OCI-LY3 (cell line): ENCODE measurements at regions not wholly inside any gene's neighbourhood (a gene's known extent, or its start where the extent isn't known, plus 50 kb on each side); places are given as distances from the start of the nearest gene placed in this dataset.
"Not testable (repeated sequence)": the region's sequence is repeated elsewhere in the genome, so short reads cannot be mapped to it uniquely, and the experiment has no call there.

Experiments used
- H2AFZ ChIP-seq: fragments of 200-600, 300-600 bp; shearing (Covaris generic); 2 replicates; pipeline ENCODE4 v1.6.0; 2014; ENCODE audit warnings: antibody characterized with exemption, low read depth, low read length
- H3K27ac ChIP-seq: fragments of 200-600, 300-600 bp; sonication (generic); 2 replicates; pipeline ENCODE4 v1.5.1; 2014; ENCODE audit warnings: mild to moderate bottlenecking, low read length, moderate library complexity, mixed read lengths
- H3K27me3 ChIP-seq: fragments of 200-600, 300-600 bp; sonication (generic); 2 replicates; pipeline ENCODE4 v1.6.1; 2014; ENCODE audit warnings: low read depth, low read length, mixed read lengths
- H3K36me3 ChIP-seq: fragments of 200-600, 300-600 bp; sonication (generic); replicated peaks from 2 replicates; pipeline ENCODE3; 2014; ENCODE audit warnings: low read depth, low read length, mixed read lengths
- H3K4me1 ChIP-seq: fragments of 300-600, 200-600 bp; sonication (generic); 2 replicates; pipeline ENCODE4 v1.6.1; 2014; ENCODE audit warnings: low read length, mixed read lengths
- H3K4me2 ChIP-seq: fragments of 200-600, 300-600 bp; sonication (generic); 2 replicates; pipeline ENCODE4 v1.6.1; 2014; ENCODE audit warnings: low read length, mixed read lengths
- H3K4me3 ChIP-seq: fragments of 300-600, 200-600 bp; sonication (generic); 2 replicates; pipeline ENCODE4 v1.5.1; 2014; ENCODE audit warnings: antibody characterized with exemption, mild to moderate bottlenecking, low read length, moderate library complexity
- H3K79me2 ChIP-seq: fragments of 300-600, 200-600 bp; shearing (Covaris generic); 2 replicates; pipeline ENCODE4 v1.6.1; 2014; ENCODE audit warnings: mild to moderate bottlenecking, low read length, mixed read lengths
- H3K9ac ChIP-seq: fragments of 300-600, 200-600 bp; shearing (Covaris generic); 2 replicates; pipeline ENCODE4 v1.6.0; 2014; ENCODE audit warnings: mild to moderate bottlenecking, low read length, moderate library complexity
- H3K9me3 ChIP-seq: fragments of 200-600, 300-600 bp; shearing (Covaris generic); 2 replicates; pipeline ENCODE4 v1.6.1; 2014; ENCODE audit warnings: low read length, mixed read lengths; ENCODE audit not compliant: insufficient read depth
- H4K20me1 ChIP-seq: fragments of 200-600, 300-600 bp; sonication (generic); 2 replicates; pipeline ENCODE4 v1.6.1; 2016; ENCODE audit warnings: low read length, mixed read lengths; ENCODE audit not compliant: insufficient read depth
- EZH2phosphoT487 ChIP-seq: fragments of 200-600 bp; shearing (Covaris generic); IDR thresholded peaks from 2 replicates; pipeline ENCODE4 v1.6.1; 2018; ENCODE audit warnings: antibody characterized with exemption, mixed run types, low read depth
- TF ChIP-seq, protein P1 (sequence below): fragments of 200-600, 300-600 bp; sonication (generic); IDR thresholded peaks from 2 replicates; pipeline ENCODE4 v1.5.1; 2014; ENCODE audit warnings: antibody characterized with exemption, low read length, low read depth

DNA sequence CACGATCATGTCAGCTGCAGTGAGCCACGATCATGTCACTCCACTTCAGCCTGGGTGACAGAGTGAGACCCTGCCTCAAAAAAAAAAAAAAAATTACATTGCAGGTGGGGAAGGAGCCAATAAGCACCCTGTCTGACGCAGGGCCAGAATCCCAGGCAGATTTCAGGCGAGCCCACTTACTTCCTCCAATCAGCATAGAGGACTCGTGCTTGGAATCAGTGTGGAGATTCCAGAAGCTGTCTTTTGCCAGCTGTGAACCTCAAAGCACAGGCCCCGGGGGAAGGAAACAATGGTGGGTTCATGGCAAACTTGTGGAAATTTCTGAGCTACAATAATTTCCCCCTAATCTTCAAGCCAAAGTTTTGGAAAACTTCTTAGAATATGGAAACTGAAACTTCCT lies 178.2 kb upstream of the ZNF644 start:
- H3K79me2 ChIP-seq = no peaks in the 10 kb centered on the region
- no peaks in the 10 kb centered on the region for H3K36me3 ChIP-seq
- H3K27me3 ChIP-seq = peaks cover 3% of the 10 kb centered on the region; the same call in 1 of the 2 replicates
- no peak overlapping the region for H2AFZ ChIP-seq
- H3K9ac ChIP-seq = no peak overlapping the region
- H4K20me1 ChIP-seq = no peaks in the 10 kb centered on the region
- no peak overlapping the region for H3K4me2 ChIP-seq
- H3K27ac ChIP-seq = no peak overlapping the region
- TF ChIP-seq, protein P1, sequence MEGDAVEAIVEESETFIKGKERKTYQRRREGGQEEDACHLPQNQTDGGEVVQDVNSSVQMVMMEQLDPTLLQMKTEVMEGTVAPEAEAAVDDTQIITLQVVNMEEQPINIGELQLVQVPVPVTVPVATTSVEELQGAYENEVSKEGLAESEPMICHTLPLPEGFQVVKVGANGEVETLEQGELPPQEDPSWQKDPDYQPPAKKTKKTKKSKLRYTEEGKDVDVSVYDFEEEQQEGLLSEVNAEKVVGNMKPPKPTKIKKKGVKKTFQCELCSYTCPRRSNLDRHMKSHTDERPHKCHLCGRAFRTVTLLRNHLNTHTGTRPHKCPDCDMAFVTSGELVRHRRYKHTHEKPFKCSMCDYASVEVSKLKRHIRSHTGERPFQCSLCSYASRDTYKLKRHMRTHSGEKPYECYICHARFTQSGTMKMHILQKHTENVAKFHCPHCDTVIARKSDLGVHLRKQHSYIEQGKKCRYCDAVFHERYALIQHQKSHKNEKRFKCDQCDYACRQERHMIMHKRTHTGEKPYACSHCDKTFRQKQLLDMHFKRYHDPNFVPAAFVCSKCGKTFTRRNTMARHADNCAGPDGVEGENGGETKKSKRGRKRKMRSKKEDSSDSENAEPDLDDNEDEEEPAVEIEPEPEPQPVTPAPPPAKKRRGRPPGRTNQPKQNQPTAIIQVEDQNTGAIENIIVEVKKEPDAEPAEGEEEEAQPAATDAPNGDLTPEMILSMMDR = no peak
- no peak for TF ChIP-seq EZH2phosphoT487
- H3K4me1 ChIP-seq = no peaks in the 10 kb centered on the region
- no peak overlapping the region for H3K4me3 ChIP-seq
- H3K9me3 ChIP-seq = no peaks in the 10 kb centered on the region

DNA sequence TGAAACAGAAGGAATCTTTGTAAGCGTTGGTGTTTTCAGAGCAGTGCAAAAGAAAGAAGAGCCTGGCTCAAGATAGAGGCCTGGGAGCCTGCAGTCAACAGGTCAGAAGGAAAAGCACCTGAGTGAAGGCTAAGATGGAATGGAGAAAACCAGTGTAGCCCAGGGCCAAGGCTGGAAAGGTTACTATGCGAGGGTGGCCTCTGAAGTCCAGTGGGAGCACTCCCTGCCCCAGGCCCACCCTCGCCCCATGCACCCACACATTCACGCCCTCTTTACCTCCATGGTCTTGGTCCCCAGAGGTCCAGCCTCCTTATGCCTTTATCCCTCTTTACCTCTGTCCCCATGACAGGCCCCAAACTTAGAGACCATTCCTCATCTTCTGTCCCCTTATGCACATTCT lies 169.2 kb upstream of the ZNF644 start:
- TF ChIP-seq EZH2phosphoT487 = no peak
- TF ChIP-seq, protein P1 = no peak
- H3K27ac ChIP-seq = no peak overlapping the region
- H3K4me2 ChIP-seq = no peak overlapping the region
- no peaks in the 10 kb centered on the region for H3K36me3 ChIP-seq
- H4K20me1 ChIP-seq = no peaks in the 10 kb centered on the region
- no peak overlapping the region for H3K4me3 ChIP-seq
- H3K9ac ChIP-seq = no peak overlapping the region
- no peaks in the 10 kb centered on the region for H3K4me1 ChIP-seq
- H3K27me3 ChIP-seq = no peaks in the 10 kb centered on the region
- H3K9me3 ChIP-seq = no peaks in the 10 kb centered on the region
- no peak overlapping the region for H2AFZ ChIP-seq
- H3K79me2 ChIP-seq = no peaks in the 10 kb centered on the region

DNA sequence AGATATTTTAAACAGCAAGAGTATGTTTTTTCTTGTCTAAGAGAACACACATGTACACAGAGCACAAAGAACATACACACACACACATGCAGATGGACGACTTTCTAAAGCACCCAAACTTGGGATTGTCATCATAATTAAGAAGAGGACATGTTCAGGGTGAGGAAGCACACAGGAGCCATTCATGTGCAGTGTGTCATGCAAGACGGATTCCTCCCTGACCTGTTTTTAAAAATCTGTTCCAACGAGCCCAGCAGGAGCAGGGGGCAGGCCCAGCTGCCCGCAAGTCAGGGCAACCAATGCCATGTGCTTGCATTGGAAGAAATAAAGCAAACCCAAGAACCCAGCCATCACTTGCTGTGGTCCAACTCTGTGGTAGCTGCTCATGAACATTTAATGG lies 167.3 kb upstream of the ZNF644 start:
- H3K27ac ChIP-seq = no peak overlapping the region
- H3K9me3 ChIP-seq = no peaks in the 10 kb centered on the region
- no peak overlapping the region for H3K9ac ChIP-seq
- H3K79me2 ChIP-seq = no peaks in the 10 kb centered on the region
- H3K27me3 ChIP-seq = no peaks in the 10 kb centered on the region
- H3K36me3 ChIP-seq = no peaks in the 10 kb centered on the region
- TF ChIP-seq EZH2phosphoT487 = no peak
- TF ChIP-seq, protein P1 = no peak
- no peaks in the 10 kb centered on the region for H4K20me1 ChIP-seq
- H3K4me2 ChIP-seq = no peak overlapping the region
- H3K4me1 ChIP-seq = no peaks in the 10 kb centered on the region
- H3K4me3 ChIP-seq = no peak overlapping the region
- no peak overlapping the region for H2AFZ ChIP-seq

DNA sequence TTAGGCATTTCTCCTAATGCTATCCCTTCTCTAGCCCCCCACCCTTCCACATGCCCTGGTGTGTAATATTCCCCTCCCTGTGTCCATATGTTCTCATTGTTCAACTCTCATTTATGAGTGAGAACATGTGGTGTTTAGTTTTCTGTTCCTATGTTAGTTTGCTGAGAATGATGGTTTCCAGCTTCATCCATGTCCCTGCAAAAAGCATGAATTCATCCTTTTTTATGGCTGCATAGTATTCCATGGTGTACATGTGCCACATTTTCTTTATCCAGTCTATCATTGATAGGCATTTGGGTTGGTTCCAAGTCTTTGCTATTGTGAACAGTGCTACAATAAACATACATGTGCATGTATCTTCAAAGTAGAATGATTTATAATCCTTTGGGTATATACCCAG lies 161.0 kb upstream of the ZNF644 start:
- H3K36me3 ChIP-seq, H3K9me3 ChIP-seq, H3K4me1 ChIP-seq, H3K27ac ChIP-seq, H3K4me3 ChIP-seq, H2AFZ ChIP-seq, H3K79me2 ChIP-seq, H4K20me1 ChIP-seq, H3K4me2 ChIP-seq, H3K27me3 ChIP-seq, H3K9ac ChIP-seq: not testable (repeated sequence)

DNA sequence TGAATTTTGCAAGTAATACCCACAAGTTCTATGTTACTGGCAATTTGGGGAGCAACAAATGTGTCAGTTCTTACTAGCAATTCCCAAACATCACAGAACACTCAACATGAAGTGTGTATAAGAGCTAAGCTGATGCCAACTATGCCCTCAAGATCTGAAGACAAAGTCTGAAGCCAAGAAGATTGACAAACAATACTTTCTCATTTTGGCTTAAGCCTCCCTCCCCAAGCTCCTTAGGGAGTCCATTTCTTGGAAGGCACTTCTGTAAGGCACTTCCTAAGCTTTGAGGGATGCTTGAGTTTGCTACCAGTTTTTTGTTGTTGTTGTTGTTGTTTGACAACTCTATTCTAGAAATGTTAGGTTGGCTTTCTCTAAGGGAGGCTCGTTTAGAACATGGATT lies 154.4 kb upstream of the ZNF644 start:
- no peaks in the 10 kb centered on the region for H4K20me1 ChIP-seq
- H3K36me3 ChIP-seq = no peaks in the 10 kb centered on the region
- H3K27ac ChIP-seq = no peak overlapping the region
- no peak overlapping the region for H3K4me2 ChIP-seq
- no peak for TF ChIP-seq EZH2phosphoT487
- TF ChIP-seq, protein P1 = no peak
- no peak overlapping the region for H2AFZ ChIP-seq
- H3K4me3 ChIP-seq = no peak overlapping the region
- no peaks in the 10 kb centered on the region for H3K4me1 ChIP-seq
- H3K27me3 ChIP-seq = 0 out of 2 replicates have a peak, but pooled peaks cover 6% of the 10 kb centered on the region
- H3K9me3 ChIP-seq = no peaks in the 10 kb centered on the region
- no peak overlapping the region for H3K9ac ChIP-seq
- H3K79me2 ChIP-seq = no peaks in the 10 kb centered on the region
